Testis (tissue), 2 donors: ENCODE measurements at regions not wholly inside any gene's neighbourhood (a gene's known extent, or its start where the extent isn't known, plus 50 kb on each side); places are given as distances from the start of the nearest gene placed in this dataset.
"Not testable (repeated sequence)": the region's sequence is repeated elsewhere in the genome, so short reads cannot be mapped to it uniquely, and the experiment has no call there.

ENCODE experiments used
- CTCF ChIP-seq, 3 experiments: fragments of 450-650 bp in 2 of 3; fragments of 200-600 bp in 1 of 3; sonication (generic) in 1 of 3; IDR thresholded peaks; one replicate each; pipeline ENCODE4 v1.5.1; 2016 to 2019; ENCODE audit warnings: antibody characterized with exemption in 3 of 3, mild to moderate bottlenecking in 2 of 3, moderate library complexity in 1 of 3
- POLR2A ChIP-seq: fragments of 450-650 bp; IDR thresholded peaks from one replicate; pipeline ENCODE4 v1.6.1; 2017; ENCODE audit warnings: antibody characterized with exemption, mild to moderate bottlenecking, moderate library complexity

- not testable (repeated sequence) for TF ChIP-seq CTCF (IDR thresholded peaks at IDR 0.05); POLR2A
Observed at GRCh38 chr11:67877316-67877715, 126.6 kb downstream of the UNC93B1 start.
